Type B pancreatic cell (in vitro differentiated cells): ENCODE measurements at regions not wholly inside any gene's neighbourhood (a gene's known extent, or its start where the extent isn't known, plus 50 kb on each side); places are given as distances from the start of the nearest gene placed in this dataset.

Source experiments
- DNase-seq: peaks from one replicate; pipeline ENCODE4 v3.0.0; 2021; ENCODE audit warnings: mixed read lengths; ENCODE audit not compliant: unreplicated experiment; ENCODE audit errors: extremely low spot score
- H3K27ac Mint-ChIP-seq: 2 replicates; pipeline ENCODE4 v1.8.0; 2021; ENCODE audit warnings: mild to moderate bottlenecking, mixed read lengths
- H3K27me3 Mint-ChIP-seq: 2 replicates; pipeline ENCODE4 v1.8.0; 2021; ENCODE audit warnings: mixed read lengths
- H3K36me3 Mint-ChIP-seq: 2 replicates; pipeline ENCODE4 v1.8.0; 2021; ENCODE audit warnings: mixed read lengths
- H3K4me1 Mint-ChIP-seq: one replicate; pipeline ENCODE4 v1.8.0; 2021; ENCODE audit warnings: mixed read lengths; ENCODE audit not compliant: unreplicated experiment
- H3K4me3 Mint-ChIP-seq: 2 replicates; pipeline ENCODE4 v1.8.0; 2021; ENCODE audit warnings: mild to moderate bottlenecking, mixed read lengths
- H3K9me3 Mint-ChIP-seq: 2 replicates; pipeline ENCODE4 v1.8.0; 2021; ENCODE audit warnings: mixed read lengths
- CTCF ChIP-seq: fragments of 200-600 bp; sonication (generic); conservative IDR thresholded peaks from 2 replicates; pipeline ENCODE4 v1.5.0; 2021; ENCODE audit warnings: antibody characterized with exemption, mild to moderate bottlenecking

GRCh38 chr1:234862360-234862943, 252.5 kb upstream of the IRF2BP2 start:
- Mint-ChIP-seq H3K36me3 (no peaks in the 10 kb centered on the region), H3K27ac (no peak overlapping the region), H3K27me3 (no peaks in the 10 kb centered on the region), H3K4me3 (no peak overlapping the region), H3K9me3 (peaks cover 4% of the 10 kb centered on the region), H3K4me1 (peaks cover 15% of the 10 kb centered on the region)
- TF ChIP-seq CTCF, result no peak
- DNase-seq, result no peak

- Mint-ChIP-seq H3K9me3 (peaks cover 4% of the 10 kb centered on the region), H3K36me3 (no peaks in the 10 kb centered on the region), H3K27me3 (no peaks in the 10 kb centered on the region), H3K4me1 (peaks cover 11% of the 10 kb centered on the region), H3K4me3 (no peak overlapping the region), H3K27ac (no peak overlapping the region)
- DNase-seq, result no peak
- no peak for TF ChIP-seq CTCF
Measured at GRCh38 chr1:234861761-234862160, 251.8 kb upstream of the IRF2BP2 start.

- Mint-ChIP-seq H3K36me3 (no peaks in the 10 kb centered on the region), H3K4me1 (peaks cover 11% of the 10 kb centered on the region), H3K27ac (no peak overlapping the region), H3K27me3 (no peaks in the 10 kb centered on the region), H3K4me3 (no peak overlapping the region), H3K9me3 (peaks cover 4% of the 10 kb centered on the region)
- TF ChIP-seq CTCF, result no peak
- DNase-seq, result no peak
Measured at GRCh38 chr1:234861024-234861620, 251.1 kb upstream of the IRF2BP2 start.

- no peak for TF ChIP-seq CTCF
- H3K4me3 Mint-ChIP-seq, result no peak overlapping the region
- H3K36me3 Mint-ChIP-seq, result no peaks in the 10 kb centered on the region
- no peak for DNase-seq
- no peaks in the 10 kb centered on the region for H3K27me3 Mint-ChIP-seq
- H3K9me3 Mint-ChIP-seq, result peaks cover 4% of the 10 kb centered on the region
- no peak overlapping the region for H3K27ac Mint-ChIP-seq
- peaks cover 10% of the 10 kb centered on the region for H3K4me1 Mint-ChIP-seq
Measured at GRCh38 chr1:234858722-234859121, 248.7 kb upstream of the IRF2BP2 start.

GRCh38 chr1:234856845-234857245, 246.9 kb upstream of the IRF2BP2 start:
- no peak for TF ChIP-seq CTCF
- DNase-seq, result no peak
- Mint-ChIP-seq H3K9me3 (peaks cover 4% of the 10 kb centered on the region), H3K36me3 (no peaks in the 10 kb centered on the region), H3K27ac (no peak overlapping the region), H3K27me3 (no peaks in the 10 kb centered on the region), H3K4me1 (peaks cover 13% of the 10 kb centered on the region), H3K4me3 (no peak overlapping the region)

- no peaks in the 10 kb centered on the region for H3K27me3 Mint-ChIP-seq
- H3K4me1 Mint-ChIP-seq, result peaks cover 15% of the 10 kb centered on the region
- no peak overlapping the region for H3K4me3 Mint-ChIP-seq
- DNase-seq, result no peak
- H3K9me3 Mint-ChIP-seq, result peaks cover 4% of the 10 kb centered on the region
- no peak overlapping the region for H3K27ac Mint-ChIP-seq
- no peaks in the 10 kb centered on the region for H3K36me3 Mint-ChIP-seq
- no peak for TF ChIP-seq CTCF
Measured at GRCh38 chr1:234855851-234856250, 245.9 kb upstream of the IRF2BP2 start.
